GM12892 (cell line): ENCODE measurements at regions not wholly inside any gene's neighbourhood (a gene's known extent, or its start where the extent isn't known, plus 50 kb on each side); places are given as distances from the start of the nearest gene placed in this dataset.

Source experiments
- DNase-seq: peaks from one replicate; pipeline ENCODE4 v3.0.0; 2011; ENCODE audit not compliant: insufficient read length
- FAIRE-seq: peaks from 2 replicates; lab custom pipeline; 2011; peaks lifted over from hg19 to GRCh38; lab: Jason Lieb, UNC
- POLR2A ChIP-seq: IDR thresholded peaks from 2 replicates; pipeline ENCODE4 v1.6.1; 2011; ENCODE audit warnings: low read depth, low read length, control low read depth
- POLR2AphosphoS5 ChIP-seq: IDR thresholded peaks from 2 replicates; pipeline ENCODE4 v1.6.1; 2011; ENCODE audit warnings: low read depth, low read length, control low read depth
- TAF1 ChIP-seq: IDR thresholded peaks from 2 replicates; pipeline ENCODE4 v1.6.1; 2011; ENCODE audit warnings: low read depth, mild to moderate bottlenecking, control low read depth, low read length, borderline replicate concordance

DNA sequence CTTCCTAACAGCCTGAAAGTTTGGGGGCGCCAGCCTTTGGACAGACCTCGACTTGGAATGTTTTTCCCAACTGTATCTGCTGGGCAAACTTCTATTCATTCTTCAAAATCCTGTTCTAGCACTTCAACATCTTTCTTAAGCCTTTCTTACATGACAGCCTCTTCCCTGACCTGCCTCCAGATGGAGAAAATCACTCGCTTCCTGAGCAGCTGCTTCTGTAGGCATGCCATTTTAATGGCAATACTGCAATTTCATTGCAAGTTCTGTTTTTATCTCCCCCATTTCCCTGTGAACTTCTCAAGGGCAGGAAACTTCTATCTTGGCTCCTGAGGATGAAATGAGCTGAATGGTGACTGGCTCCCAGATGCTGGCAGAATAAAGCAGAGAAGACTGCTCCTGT lies 128.8 kb upstream of the ASIC2 start:
- FAIRE-seq (no peak), DNase-seq (no peak)
- TF ChIP-seq POLR2A, result no peak
- no peak for TF ChIP-seq POLR2AphosphoS5
- TF ChIP-seq TAF1, result no peak

DNA sequence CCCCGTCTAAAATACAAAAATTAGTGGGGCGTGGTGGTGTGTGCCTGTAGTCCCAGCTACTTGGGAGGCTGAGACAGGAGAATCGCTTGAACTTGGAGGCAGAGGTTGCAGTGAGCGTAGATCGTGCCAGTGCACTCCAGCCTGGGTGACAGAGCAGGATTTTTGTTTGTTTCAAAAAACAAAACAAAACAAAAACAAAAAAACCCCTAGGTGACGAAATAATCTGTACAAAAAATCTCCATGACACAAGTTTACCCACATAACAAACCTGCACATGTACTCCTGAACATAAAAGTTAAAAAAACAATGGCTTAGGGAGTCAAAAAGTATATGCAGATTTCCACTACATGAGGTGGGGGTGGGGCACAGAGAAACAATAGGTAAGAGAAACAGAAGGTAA lies 140.5 kb upstream of the ASIC2 start:
- TF ChIP-seq POLR2AphosphoS5 (no peak), POLR2A (no peak), TAF1 (no peak)

DNA sequence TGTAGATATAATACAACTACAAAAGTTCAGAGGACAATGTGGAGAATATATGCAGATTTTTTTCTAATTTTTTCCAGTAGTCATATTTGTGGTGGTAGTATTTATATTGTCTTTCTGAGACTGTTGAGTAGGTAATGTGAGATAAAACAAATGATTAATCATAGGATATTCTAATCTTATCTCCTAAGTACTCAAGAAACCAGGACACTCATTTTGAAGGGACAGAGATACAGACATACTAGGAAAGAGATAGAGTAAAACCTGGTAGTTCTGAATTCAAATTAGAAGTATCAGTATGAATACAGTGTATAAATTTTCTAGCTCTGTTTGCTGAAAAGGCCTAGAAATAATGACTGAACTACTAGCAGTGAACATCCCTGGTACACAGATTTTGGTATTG lies 141.7 kb upstream of the ASIC2 start:
- FAIRE-seq (no peak), DNase-seq (no peak)
- no peak for TF ChIP-seq POLR2A
- TF ChIP-seq TAF1, result no peak
- TF ChIP-seq POLR2AphosphoS5, result no peak

More for the DNA sequence above, 140.5 kb upstream of the ASIC2 start:
- DNase-seq (no peak), FAIRE-seq (no peak)

DNA sequence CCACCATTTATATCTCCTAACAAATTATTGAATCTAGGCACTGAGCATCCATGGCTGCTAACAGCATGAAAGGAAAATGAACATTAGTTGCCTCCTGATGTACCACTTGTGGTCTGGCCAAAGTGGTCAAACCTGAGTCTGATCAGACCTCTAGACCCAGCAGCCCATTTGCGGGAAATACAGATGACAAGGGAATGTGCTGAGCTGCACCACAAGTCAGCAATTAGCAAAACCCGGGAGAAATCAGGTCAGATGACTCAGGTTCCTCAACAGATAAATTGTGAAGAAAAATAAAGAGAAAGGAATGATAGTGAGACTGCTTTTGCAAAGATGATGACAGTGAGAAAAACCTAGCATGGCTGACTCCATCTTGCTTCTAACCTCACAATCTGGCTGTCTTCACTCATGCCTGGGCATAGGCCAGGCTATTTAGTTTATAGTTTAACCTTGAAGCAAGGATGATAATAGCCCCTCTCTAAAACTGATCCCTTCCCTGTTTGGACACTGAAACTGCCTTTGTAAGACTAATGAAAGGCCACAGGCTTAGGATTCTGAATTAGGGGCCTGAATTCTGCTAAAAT lies 142.7 kb upstream of the ASIC2 start:
- no peak for TF ChIP-seq POLR2AphosphoS5
- TF ChIP-seq TAF1, result no peak
- TF ChIP-seq POLR2A, result no peak
- no peak for DNase-seq
- FAIRE-seq, result no peak

DNA sequence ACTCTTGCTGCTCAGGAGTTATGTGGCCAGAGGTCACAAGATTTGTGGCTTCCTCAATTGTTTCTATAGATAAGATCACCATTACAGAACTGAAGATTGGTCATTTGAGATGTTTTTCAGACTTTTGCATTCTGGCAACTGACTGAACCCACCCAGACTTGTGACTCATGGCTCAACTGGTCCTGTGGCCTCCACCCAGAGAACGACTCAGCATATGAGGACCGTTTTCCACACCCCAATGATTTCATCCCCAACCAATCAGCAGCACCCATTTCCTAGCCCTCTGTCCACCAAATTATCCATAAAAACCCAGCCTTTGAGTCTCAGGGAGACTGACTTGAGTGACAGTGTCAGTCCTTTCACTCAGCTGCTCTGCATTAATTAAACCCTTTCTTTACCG lies 143.2 kb upstream of the ASIC2 start:
- TF ChIP-seq TAF1, result no peak
- TF ChIP-seq POLR2A, result no peak
- TF ChIP-seq POLR2AphosphoS5, result no peak
- DNase-seq, result no peak
- no peak for FAIRE-seq

DNA sequence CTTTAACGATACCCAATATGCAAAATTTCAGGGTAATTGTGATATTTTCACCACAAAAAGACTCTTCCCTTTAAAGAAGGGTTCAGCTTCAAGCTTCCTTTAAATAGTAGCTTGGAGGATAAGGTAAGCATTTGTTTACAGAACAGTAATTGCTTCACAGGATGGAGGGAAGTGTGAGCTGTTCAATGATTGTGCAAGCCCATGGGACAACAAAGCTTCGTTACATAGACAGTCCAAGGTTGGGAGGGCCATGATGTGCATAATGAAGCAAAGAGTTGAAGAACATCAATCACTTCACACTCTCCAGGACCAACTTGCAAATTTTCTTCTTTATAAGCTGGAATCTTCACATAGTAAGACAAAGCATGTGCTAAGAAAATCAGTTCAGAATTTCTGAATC lies 145.0 kb upstream of the ASIC2 start:
- DNase-seq (no peak), FAIRE-seq (no peak)
- TF ChIP-seq POLR2A (no peak), POLR2AphosphoS5 (no peak), TAF1 (no peak)

DNA sequence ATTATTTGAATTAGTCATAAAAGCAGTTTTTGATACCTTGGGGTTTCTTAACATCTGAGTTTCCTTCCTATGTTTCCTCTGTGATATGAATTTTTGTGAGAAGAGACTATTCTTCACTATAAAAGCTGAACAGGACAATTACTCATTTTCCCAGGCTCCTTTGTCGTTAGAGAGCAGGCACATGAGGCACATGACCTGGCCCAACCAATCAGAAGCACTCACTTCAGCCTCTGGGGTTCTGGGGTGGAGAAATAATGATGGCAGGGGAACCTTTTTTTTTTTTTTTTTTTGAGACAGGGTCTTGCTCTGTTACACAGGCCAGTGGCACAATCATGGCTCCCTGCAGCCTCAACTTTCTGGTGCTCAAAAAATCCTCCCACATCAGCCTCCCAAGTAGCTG lies 145.5 kb upstream of the ASIC2 start:
- TF ChIP-seq POLR2A, result no peak
- no peak for TF ChIP-seq TAF1
- DNase-seq (no peak), FAIRE-seq (no peak)

DNA sequence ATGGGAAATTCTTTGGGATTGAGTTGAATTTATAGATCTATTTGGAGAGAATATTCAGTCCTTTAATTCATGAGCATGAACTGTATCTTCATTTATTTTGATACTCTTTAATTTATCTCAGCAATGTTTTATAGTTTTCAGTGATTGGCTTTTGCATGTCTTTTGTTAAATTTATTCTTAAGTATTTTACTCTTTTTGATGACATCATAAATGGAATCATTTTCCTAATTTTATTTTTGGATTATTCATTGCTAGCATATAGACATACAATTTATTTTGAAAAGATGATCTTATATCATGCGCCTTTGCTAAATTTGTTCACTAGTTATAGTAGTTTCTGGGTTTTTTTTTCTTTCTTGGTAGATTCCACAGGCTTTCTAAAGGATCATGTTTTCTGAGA lies 149.2 kb upstream of the ASIC2 start:
- TF ChIP-seq POLR2AphosphoS5, result no peak
- FAIRE-seq, result no peak
- DNase-seq, result no peak

DNA sequence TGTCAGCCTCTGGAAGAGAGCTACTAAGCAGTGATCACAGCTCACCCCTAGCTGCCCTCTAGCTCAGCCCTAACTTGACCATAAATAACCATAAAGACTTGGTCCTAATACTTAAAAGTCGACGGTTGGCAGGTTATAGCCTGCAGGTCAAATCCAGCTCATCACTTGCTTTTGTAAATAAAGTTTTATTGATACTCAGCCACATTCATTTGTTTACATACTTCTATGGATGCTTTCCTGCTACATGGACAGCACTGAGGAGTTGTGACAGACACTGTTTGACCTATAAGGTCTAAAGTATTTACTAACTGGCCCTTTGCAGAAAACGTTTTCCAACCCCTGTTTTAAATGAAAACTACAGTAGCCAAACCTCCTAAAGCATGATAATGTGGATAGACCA lies 151.6 kb upstream of the ASIC2 start:
- DNase-seq (no peak), FAIRE-seq (no peak)
- TF ChIP-seq TAF1 (no peak), POLR2AphosphoS5 (no peak), POLR2A (no peak)

DNA sequence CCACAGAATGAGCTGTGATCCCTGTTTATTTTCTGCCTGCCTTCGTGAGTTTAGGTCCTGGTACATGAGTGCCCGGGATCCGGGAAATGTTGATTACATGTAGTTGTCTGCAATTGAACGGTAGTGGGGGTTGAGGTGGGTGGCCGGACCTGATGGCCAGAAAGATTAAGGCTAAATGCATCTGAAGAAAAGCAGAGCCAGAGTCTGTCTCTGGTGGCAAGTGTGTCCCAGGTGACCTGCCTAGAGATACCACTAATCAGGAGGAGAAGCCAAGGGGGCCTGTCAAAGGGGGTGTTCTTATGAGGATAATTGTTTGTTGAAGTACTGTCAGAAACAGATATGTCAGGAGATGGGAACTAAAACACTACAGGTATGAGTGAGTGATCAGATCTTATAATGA lies 154.0 kb upstream of the ASIC2 start:
- DNase-seq, result no peak
- TF ChIP-seq POLR2AphosphoS5, result no peak
- no peak for TF ChIP-seq TAF1
- TF ChIP-seq POLR2A, result no peak

DNA sequence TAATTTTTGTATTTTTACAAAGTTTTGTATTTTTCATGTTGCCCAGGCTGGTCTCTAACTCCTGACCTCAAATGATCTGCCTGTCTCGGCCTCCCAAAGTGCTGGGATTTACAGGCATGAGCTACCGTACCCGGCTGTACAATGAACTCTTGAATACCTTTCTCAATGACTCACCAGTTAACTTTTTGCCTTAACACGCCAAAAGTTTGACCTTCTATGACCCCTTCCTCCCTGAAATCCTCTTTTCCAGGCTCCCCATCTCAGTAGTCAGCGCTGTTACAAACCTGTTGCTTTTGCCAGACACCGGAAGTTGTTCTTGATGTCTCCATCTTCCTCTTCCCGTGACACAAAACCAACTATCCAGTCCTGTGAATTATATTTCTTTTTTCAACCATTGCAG lies 158.1 kb upstream of the ASIC2 start:
- FAIRE-seq (no peak), DNase-seq (no peak)
- no peak for TF ChIP-seq POLR2AphosphoS5
- no peak for TF ChIP-seq TAF1
- TF ChIP-seq POLR2A, result no peak

More for the DNA sequence above, 154.0 kb upstream of the ASIC2 start:
- no peak for FAIRE-seq

DNA sequence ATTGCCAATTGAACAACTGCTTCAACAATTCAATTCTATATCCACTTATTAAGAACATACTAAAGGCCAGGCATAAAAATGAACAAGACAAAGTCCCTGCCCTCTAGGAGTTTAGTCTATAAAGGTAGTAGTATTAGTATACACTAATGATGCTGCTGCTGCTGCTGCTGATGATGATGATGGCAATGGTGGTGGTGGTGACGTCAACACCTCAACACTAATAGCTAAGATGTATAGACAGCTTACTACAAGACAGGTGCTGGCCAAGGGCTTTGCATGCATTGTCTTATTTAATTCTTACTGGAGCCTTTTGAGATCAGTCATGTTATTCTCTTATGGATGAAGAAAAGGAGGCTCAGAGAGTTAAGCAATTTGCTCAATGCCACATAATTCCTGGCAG lies 164.4 kb upstream of the ASIC2 start:
- DNase-seq (no peak), FAIRE-seq (no peak)
- no peak for TF ChIP-seq POLR2AphosphoS5
- no peak for TF ChIP-seq POLR2A
- no peak for TF ChIP-seq TAF1
